ENCODE measurements at regions not wholly inside any gene's neighbourhood (a gene's known extent, or its start where the extent isn't known, plus 50 kb on each side); places are given as distances from the start of the nearest gene placed in this dataset.

- Histone ChIP-seq H3K36me3 (ENCODE audit: low read depth) (no peaks in the 10 kb centered on the region), H3K9ac (no peak overlapping the region), H3K9me2 (ENCODE audit: insufficient read depth) (no peaks in the 10 kb centered on the region), H3K27me3 (replicated peaks; ENCODE audit: insufficient read depth) (no peaks in the 10 kb centered on the region), H3K4me2 (ENCODE audit: unreplicated experiment) (no peak overlapping the region), H3K27ac (no peak overlapping the region), H3F3A (ENCODE audit: insufficient read depth) (no peaks in the 10 kb centered on the region), H3K9me3 (ENCODE audit: low read depth) (no peaks in the 10 kb centered on the region), H4K20me1 (ENCODE audit: insufficient read depth) (no peaks in the 10 kb centered on the region), H3K4me1 (ENCODE audit: insufficient read depth) (no peaks in the 10 kb centered on the region), H3K4me3 (no peak overlapping the region), H3K79me2 (ENCODE audit: insufficient read depth) (no peaks in the 10 kb centered on the region), H2AFZ (no peak overlapping the region)
- no peak for DNase-seq
- in situ Hi-C loops (cut with MboI): no loop called here
- no peak for TF ChIP-seq EZH2phosphoT487 (IDR thresholded peaks at IDR 0.05; ENCODE audit: insufficient read depth, low read depth)
- no peak for TF ChIP-seq EZH2 (IDR thresholded peaks at IDR 0.05; ENCODE audit: insufficient read depth, poor library complexity, severe bottlenecking)
- 76 to 83% methylated on average over 2 of the region's 2 CpGs for WGBS, 2 experiments (ENCODE audit: low coverage in 1 of 2, low lambda C conversion rate in 2 of 2, missing lambda C conversion rate in 2 of 2)
Observed at GRCh38 chr4:126086041-126086440, 771.3 kb downstream of the FAT4 start.

- TF ChIP-seq EZH2 (IDR thresholded peaks at IDR 0.05; ENCODE audit: insufficient read depth, poor library complexity, severe bottlenecking) (no peak), EZH2phosphoT487 (IDR thresholded peaks at IDR 0.05; ENCODE audit: insufficient read depth, low read depth) (no peak)
- no peaks in the 10 kb centered on the region for H3F3A ChIP-seq (ENCODE audit: insufficient read depth)
- no peaks in the 10 kb centered on the region for H3K9me3 ChIP-seq (ENCODE audit: low read depth)
- no peaks in the 10 kb centered on the region for H3K79me2 ChIP-seq (ENCODE audit: insufficient read depth)
- no peak overlapping the region for H2AFZ ChIP-seq
- no peaks in the 10 kb centered on the region for H3K9me2 ChIP-seq (ENCODE audit: insufficient read depth)
- DNase-seq: no peak
- in situ Hi-C loops (cut with MboI): no loop called here
- H3K9ac ChIP-seq: no peak overlapping the region
- H3K4me2 ChIP-seq (ENCODE audit: unreplicated experiment): no peak overlapping the region
- H3K4me3 ChIP-seq: no peak overlapping the region
- H4K20me1 ChIP-seq (ENCODE audit: insufficient read depth): no peaks in the 10 kb centered on the region
- H3K36me3 ChIP-seq (ENCODE audit: low read depth): no peaks in the 10 kb centered on the region
- no peaks in the 10 kb centered on the region for H3K27me3 ChIP-seq (replicated peaks; ENCODE audit: insufficient read depth)
- H3K4me1 ChIP-seq (ENCODE audit: insufficient read depth): no peaks in the 10 kb centered on the region
- no peak overlapping the region for H3K27ac ChIP-seq
Observed at GRCh38 chr4:126087101-126087500, 772.3 kb downstream of the FAT4 start.

GRCh38 chr4:126097155-126097799, 782.5 kb downstream of the FAT4 start:
- no peak overlapping the region for H3K4me2 ChIP-seq (ENCODE audit: unreplicated experiment)
- no peaks in the 10 kb centered on the region for H3F3A ChIP-seq (ENCODE audit: insufficient read depth)
- in situ Hi-C loops (cut with MboI): no loop called here
- H3K79me2 ChIP-seq (ENCODE audit: insufficient read depth): no peaks in the 10 kb centered on the region
- no peaks in the 10 kb centered on the region for H3K9me2 ChIP-seq (ENCODE audit: insufficient read depth)
- H2AFZ ChIP-seq: no peak overlapping the region
- no peaks in the 10 kb centered on the region for H3K36me3 ChIP-seq (ENCODE audit: low read depth)
- no peak overlapping the region for H3K4me3 ChIP-seq
- no peak overlapping the region for H3K27ac ChIP-seq
- H3K4me1 ChIP-seq (ENCODE audit: insufficient read depth): no peaks in the 10 kb centered on the region
- H3K9ac ChIP-seq: no peak overlapping the region
- no peaks in the 10 kb centered on the region for H3K27me3 ChIP-seq (replicated peaks; ENCODE audit: insufficient read depth)
- H3K9me3 ChIP-seq (ENCODE audit: low read depth): no peaks in the 10 kb centered on the region
- TF ChIP-seq EZH2 (IDR thresholded peaks at IDR 0.05; ENCODE audit: insufficient read depth, poor library complexity, severe bottlenecking): no peak
- no peak for TF ChIP-seq EZH2phosphoT487 (IDR thresholded peaks at IDR 0.05; ENCODE audit: insufficient read depth, low read depth)
- no peaks in the 10 kb centered on the region for H4K20me1 ChIP-seq (ENCODE audit: insufficient read depth)
- WGBS, 2 experiments (ENCODE audit: low coverage in 1 of 2, low lambda C conversion rate in 2 of 2, missing lambda C conversion rate in 2 of 2): 85 to 87% methylated on average over 4 of the region's 4 CpGs
- no peak for DNase-seq

GRCh38 chr4:126106658-126107057, 791.9 kb downstream of the FAT4 start:
- no peak overlapping the region for H3K4me3 ChIP-seq
- H2AFZ ChIP-seq: no peak overlapping the region
- H3K27me3 ChIP-seq (replicated peaks; ENCODE audit: insufficient read depth): no peaks in the 10 kb centered on the region
- peak; percentile 4 for DNase-seq
- H3K9me2 ChIP-seq (ENCODE audit: insufficient read depth): no peaks in the 10 kb centered on the region
- no peaks in the 10 kb centered on the region for H3K4me1 ChIP-seq (ENCODE audit: insufficient read depth)
- 89 to 90% methylated on average over 8 of the region's 8 CpGs for WGBS, 2 experiments (ENCODE audit: low coverage in 1 of 2, low lambda C conversion rate in 2 of 2, missing lambda C conversion rate in 2 of 2)
- H3K36me3 ChIP-seq (ENCODE audit: low read depth): no peaks in the 10 kb centered on the region
- no peaks in the 10 kb centered on the region for H4K20me1 ChIP-seq (ENCODE audit: insufficient read depth)
- TF ChIP-seq EZH2phosphoT487 (IDR thresholded peaks at IDR 0.05; ENCODE audit: insufficient read depth, low read depth) (no peak), EZH2 (IDR thresholded peaks at IDR 0.05; ENCODE audit: insufficient read depth, poor library complexity, severe bottlenecking) (no peak)
- in situ Hi-C loops (cut with MboI): no loop called here
- no peak overlapping the region for H3K9ac ChIP-seq
- no peak overlapping the region for H3K4me2 ChIP-seq (ENCODE audit: unreplicated experiment)
- no peaks in the 10 kb centered on the region for H3K9me3 ChIP-seq (ENCODE audit: low read depth)
- no peaks in the 10 kb centered on the region for H3K79me2 ChIP-seq (ENCODE audit: insufficient read depth)
- H3K27ac ChIP-seq: no peak overlapping the region
- H3F3A ChIP-seq (ENCODE audit: insufficient read depth): no peaks in the 10 kb centered on the region

- TF ChIP-seq EZH2 (IDR thresholded peaks at IDR 0.05; ENCODE audit: insufficient read depth, poor library complexity, severe bottlenecking): no peak
- TF ChIP-seq EZH2phosphoT487 (IDR thresholded peaks at IDR 0.05; ENCODE audit: insufficient read depth, low read depth): no peak
- no peaks in the 10 kb centered on the region for H3K4me1 ChIP-seq (ENCODE audit: insufficient read depth)
Observed at GRCh38 chr4:126109836-126110235, 795.1 kb downstream of the FAT4 start.

More at GRCh38 chr4:126109836-126110235, 795.1 kb downstream of the FAT4 start:
- H3F3A ChIP-seq (ENCODE audit: insufficient read depth): no peaks in the 10 kb centered on the region
- H3K9ac ChIP-seq: no peak overlapping the region
- no peaks in the 10 kb centered on the region for H3K27me3 ChIP-seq (replicated peaks; ENCODE audit: insufficient read depth)
- no peak overlapping the region for H3K4me3 ChIP-seq
- H4K20me1 ChIP-seq (ENCODE audit: insufficient read depth): no peaks in the 10 kb centered on the region
- DNase-seq: no peak
- 77 to 79% methylated on average over 2 of the region's 2 CpGs for WGBS, 2 experiments (ENCODE audit: low coverage in 1 of 2, low lambda C conversion rate in 2 of 2, missing lambda C conversion rate in 2 of 2)
- H2AFZ ChIP-seq: no peak overlapping the region
- H3K79me2 ChIP-seq (ENCODE audit: insufficient read depth): no peaks in the 10 kb centered on the region
- no peak overlapping the region for H3K4me2 ChIP-seq (ENCODE audit: unreplicated experiment)
- peaks cover 9% of the 10 kb centered on the region for H3K9me3 ChIP-seq (ENCODE audit: low read depth)
- H3K27ac ChIP-seq: no peak overlapping the region
- no peaks in the 10 kb centered on the region for H3K36me3 ChIP-seq (ENCODE audit: low read depth)
- no peaks in the 10 kb centered on the region for H3K9me2 ChIP-seq (ENCODE audit: insufficient read depth)
- in situ Hi-C loops (cut with MboI): no loop called here

Data from GM23248 (cell line).